ENCODE measurements at regions not wholly inside any gene's neighbourhood (a gene's known extent, or its start where the extent isn't known, plus 50 kb on each side); places are given as distances from the start of the nearest gene placed in this dataset.
"Not testable (repeated sequence)": the region's sequence is repeated elsewhere in the genome, so short reads cannot be mapped to it uniquely, and the experiment has no call there.

DNA sequence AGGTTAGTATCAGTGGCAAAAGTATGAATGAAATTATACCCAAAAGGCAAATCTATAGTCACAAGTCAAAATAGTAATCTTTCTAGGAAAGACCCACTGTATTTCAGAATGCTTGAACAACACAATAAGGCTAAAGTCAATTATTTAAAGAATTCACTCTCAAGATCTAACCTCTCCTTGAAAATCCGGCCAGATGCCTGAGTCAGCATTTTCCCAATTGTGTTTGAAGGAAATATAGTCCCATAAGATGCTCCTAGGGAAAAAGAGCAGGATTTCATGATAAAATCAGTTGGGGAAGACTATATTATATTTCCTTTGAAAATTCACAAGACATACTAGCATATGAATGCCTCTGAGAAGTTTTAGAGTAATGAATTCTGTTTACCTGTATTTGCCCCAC lies 1075.0 kb downstream of the GRM8 start:
- no peak for DNase-seq

DNA sequence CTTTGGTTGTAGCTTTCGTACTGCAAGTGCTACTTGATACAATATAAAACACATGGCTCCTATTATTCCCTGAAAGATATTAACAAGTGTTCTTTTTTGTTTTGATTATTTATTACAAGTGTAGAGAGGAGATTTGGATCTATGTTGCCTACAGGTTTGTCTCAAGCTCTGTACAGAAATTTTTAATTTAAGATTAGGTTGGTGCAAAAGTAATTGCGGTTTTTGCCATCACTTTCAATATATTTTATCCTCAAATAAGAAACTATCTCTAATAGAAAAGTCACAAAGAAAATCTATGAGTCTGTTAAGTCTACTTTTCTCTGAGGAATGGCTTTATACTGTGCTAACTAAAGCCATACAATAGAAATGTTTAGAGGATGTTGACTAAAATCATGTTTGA lies 1086.1 kb downstream of the GRM8 start:
- no peak for DNase-seq

DNA sequence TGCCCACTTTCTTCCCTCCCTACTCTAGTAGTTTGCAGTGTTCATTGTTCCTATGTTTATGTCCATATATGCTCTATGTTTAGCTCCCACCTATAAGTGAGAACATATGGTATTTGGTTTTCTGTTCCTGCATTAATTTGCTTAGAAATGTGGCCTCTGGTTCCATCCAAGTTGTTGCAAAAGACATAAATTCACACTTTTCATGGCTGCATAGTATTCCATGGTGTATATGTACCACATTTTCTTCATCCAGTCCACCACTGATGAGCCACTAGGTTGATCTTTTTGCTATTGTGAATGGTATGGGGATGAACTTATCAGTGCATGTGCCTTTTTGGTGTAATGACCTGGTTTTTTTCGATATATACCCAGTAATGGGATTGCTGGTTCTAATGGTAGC lies 1089.1 kb downstream of the GRM8 start:
- DNase-seq, result no peak

DNA sequence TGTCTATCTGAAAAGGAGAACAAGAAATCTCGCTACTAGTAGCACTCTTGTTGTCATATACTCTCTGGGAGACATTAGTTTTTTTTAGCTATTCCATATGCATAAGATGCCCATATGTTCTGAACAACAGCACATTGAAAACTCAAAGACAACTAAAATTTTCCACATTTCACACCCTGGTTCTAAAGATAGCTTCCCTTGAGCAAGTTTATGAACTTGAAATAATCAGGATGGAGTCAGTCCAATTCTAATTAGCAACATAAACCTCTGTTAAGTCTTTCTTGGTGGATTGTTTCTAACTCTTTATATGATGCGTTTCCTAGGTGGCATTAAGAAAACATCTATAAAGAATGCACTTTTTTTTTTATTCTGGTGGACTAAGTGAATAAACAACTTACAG lies 1095.3 kb downstream of the GRM8 start:
- no peak for DNase-seq

DNA sequence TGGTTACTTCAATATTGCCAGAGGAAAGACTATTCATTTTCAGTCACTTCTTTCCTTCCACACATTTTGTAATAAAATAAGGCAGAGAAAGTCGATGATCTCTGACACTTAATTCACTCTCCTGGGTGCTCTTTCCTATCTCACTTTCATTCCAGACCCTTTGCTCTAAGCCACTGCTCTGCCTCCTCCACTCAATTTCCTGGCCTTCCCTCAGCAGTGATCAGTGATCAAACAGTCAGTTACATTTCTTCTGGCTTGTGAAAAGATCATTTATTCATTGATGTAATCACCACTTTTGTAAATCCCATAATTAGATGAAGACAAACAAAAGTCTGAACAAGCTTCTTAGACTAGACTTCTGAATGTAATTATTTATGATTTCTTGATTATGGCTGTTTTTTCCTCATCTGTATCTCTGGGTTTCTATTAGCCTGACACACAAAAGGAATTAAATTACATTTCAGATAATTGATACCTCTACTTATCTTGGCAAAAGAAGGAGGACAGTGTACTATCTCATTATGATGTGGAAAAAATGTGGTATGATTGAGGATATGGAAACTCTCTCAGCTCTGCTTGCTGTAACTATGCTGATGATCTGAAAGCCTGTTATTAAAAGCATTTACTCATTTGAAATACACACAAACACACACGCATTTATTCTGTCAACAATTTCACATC lies 1102.3 kb downstream of the GRM8 start:
- no peak for DNase-seq

DNA sequence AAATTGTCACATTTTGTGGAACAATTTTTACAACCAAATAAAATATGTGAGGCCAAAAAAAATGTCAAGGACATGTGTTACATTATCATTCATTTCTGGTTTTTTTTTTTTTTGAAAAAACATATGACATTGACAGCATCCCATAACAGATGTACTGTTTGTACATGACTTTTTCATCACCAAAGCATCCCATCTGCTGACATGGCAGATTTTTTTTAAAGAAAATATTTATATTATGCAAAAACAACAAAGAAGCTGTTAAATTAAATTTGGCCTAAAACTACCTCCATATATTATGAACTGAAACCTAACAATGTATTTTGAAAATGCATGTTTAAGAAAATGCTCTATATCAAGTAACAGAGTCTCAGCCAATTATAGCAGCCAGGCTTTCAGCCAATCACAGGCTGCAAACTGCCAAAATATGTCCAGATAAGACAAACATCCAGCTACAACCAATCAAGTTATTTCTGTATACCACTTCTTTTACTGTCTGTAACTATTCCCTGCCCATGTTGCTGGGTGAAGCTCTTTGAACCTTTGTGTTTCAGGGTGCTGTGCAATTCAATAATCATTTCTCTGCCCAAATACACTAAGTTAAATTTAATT lies 1111.8 kb downstream of the GRM8 start:
- DNase-seq, result no peak

DNA sequence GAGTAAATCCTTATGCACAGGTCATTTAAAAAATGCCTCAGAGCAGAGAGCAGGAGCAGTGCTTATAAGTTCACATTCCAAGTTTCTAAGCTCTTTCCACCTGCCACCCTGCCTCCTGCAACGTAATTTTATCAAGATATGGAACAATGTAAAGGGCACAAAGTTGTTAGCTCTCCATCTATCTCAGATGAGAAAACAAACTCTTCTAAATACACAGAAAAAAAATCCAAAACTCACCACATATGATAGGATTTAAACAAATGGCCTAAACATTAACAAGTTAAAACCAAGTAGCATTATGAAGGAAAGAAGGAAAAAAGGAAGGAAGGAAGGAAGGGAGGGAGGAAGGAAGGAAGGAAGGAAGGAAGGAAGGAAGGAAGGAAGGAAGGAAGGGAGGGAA lies 1132.8 kb downstream of the GRM8 start:
- DNase-seq, result no peak

DNA sequence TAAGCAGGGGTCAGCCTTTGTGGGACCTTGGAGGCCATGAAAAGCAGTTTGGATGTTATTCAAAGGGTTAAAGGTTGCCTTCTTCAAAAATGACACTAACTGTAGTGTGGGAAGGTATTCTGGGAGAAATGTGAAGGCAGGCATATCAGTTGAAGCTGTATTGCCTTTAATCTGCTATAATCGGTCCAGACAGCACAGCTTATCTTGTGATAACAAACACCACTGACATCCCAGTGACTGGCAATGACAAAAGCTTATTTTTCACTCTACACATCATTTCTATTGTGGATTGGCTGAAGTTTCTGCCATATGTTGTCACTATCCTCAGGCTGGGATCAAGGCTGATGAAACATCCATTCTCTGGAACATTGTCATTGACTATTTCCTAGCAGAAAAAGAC lies 1149.2 kb downstream of the GRM8 start:
- DNase-seq, result no peak

DNA sequence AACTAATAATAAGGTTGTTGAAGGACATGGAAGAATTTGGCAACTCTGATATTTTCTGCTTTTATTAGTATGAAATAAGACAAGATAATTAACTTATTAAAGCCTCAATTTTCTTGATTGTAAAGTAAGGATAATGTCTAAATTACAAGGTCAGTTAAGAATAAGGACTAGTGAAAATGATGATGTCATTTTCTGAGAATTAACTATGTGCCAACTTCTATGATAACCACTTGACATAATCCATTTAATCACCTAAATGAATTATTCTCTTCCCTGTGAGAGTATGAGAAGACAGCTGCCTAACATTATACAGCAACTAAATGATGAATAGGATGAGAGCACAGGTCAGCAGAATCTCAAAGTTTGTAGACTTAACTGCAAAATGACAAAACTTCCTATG lies 1153.4 kb upstream of the POT1 start:
- no peak for DNase-seq

DNA sequence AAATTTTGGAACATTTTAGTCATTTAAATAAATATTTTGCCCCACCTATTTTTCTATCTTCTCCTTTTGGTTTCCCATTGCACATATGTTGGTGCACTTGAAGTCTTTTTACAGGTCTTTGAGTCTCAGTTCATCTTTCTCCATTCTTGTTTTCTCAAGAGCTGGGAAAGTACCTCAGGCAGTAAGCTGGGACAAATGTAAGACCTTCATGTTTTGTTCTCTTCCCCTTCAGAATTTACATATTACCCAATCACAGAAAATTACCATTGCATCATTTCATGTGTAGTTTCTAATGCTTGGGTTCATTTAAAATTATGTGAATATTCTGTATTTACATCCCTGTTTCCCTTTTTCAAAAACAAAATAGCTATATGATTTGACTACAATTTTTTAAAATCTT lies 1150.0 kb upstream of the POT1 start:
- no peak for DNase-seq

DNA sequence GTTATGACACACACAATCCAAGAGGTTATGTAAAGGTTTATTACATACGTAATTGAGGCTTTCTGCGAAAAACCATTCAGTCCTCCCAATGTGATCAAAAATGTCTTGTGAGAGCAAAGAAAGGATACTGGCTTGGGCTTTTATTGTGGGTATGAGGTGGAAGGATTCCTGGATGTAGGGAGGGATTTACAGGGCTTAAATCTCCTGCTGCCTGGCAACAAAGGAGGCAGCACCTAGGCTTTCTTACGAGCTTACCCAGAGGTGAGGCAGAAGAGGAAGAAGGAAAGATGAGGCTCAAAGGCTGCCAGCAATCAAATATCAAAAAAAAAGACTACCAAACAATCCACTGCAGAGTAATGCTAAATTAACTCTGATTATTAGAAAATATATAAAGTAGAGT lies 1149.5 kb upstream of the POT1 start:
- DNase-seq, result no peak

DNA sequence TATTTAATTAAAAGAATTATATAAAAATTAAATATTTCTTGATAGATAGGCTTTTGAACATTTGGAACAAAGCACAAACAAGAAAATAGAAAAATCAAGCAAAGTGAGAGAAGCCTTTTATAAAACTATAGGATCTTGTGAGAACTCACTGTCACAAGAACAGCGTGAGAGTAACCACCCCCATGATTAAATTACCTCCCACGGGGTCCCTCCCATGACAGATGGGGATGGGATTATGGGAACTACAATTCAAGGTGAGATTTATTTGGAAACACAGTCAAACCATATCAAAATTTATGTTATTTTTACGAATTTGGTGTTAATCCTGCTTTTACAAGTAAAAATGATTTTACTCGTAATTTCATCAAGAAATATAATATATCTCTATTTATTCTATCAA lies 1136.1 kb upstream of the POT1 start:
- DNase-seq, result no peak

DNA sequence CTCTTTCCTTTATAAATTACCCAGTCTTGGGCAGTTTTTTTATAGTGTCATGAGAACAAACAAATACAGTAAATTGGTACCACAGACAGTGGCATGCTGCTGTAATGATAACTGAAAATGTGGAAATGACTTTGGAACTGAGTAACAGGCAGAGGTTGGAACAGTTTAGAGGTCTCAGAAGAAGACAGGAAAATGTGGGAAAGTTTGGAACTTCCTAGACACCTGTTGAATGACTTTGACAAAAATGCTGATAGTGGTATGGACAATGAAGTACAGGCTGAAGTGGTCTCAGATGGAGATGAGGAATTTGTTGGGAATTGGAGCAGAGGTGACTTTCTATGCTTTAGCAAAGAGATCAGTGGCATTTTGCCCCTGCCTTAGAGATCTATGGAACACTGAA lies 1128.4 kb upstream of the POT1 start:
- no peak for DNase-seq

DNA sequence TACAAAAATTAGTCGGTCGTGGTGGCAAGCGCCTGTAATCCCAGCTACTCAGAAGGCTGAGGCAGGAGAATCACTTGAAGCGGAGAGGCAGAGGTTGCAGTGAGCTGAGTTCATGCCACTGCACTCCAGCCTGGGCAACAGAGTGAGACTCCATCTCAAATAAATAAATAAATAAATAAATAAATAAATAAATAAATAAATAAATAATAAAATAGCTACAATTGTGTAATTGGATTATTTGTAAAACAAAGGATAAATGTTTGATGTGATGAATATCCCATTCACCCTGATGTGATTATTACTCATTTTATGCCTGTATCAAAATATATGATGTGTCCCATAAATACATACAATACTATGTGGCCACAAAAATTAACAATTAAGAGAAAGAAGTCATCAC lies 1127.0 kb upstream of the POT1 start:
- DNase-seq, result not testable (repeated sequence)

DNA sequence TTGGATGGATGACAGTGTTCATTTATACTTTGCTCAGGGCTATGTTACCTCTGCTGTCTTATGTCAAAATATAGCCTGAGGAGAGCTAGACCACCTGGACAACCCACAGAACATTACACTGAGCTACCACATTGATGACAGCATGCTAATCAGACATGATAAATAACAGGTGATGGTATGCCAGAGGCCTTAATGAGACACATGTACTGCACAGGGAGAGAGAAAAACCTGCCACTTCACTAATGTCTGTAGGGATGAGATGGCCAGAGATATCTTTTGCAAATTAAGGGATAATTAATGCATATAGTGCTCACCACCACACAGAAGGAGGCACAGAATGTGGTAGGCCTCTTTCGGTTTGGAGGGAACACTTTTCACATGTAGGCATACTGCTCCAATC lies 1122.6 kb upstream of the POT1 start:
- no peak for DNase-seq

DNA sequence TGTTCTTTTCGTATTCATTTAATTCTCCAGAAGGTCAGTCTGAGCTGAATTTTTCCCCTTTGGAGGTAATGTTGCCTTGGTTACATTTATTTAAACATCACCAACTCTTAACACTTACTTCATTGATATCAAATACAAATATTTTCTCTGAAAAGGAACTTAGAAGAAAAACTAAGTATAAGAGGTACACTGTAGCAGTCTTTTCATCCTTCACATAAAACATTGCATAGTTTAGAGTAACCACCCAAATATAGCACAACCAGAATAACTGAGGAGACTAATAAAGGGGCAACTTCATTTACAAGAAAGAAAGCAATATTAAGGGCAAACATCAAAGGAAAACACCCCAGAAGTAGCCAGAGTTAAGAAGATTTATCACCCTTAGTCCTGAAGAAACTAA lies 1115.0 kb upstream of the POT1 start:
- DNase-seq, result no peak

DNA sequence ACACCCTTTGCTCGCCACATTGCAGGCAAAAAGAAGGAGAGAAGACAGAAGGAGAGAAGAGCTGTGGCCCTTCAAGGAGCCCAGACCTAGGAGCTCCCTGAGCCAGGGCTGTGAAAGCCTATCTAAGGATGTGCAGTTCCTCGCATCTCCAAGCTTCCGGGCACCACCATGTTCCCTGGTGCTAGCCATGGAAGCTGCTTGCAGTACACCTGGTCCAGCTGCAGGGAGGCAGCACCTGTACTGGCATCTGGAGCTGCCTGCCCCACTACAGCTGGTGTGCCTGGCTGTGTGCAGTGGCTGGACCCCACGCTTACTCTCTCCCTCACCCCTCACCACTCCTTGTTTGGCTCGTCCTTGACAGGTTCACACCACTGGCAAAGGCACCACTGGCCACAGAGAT lies 1111.8 kb upstream of the POT1 start:
- no peak for DNase-seq

DNA sequence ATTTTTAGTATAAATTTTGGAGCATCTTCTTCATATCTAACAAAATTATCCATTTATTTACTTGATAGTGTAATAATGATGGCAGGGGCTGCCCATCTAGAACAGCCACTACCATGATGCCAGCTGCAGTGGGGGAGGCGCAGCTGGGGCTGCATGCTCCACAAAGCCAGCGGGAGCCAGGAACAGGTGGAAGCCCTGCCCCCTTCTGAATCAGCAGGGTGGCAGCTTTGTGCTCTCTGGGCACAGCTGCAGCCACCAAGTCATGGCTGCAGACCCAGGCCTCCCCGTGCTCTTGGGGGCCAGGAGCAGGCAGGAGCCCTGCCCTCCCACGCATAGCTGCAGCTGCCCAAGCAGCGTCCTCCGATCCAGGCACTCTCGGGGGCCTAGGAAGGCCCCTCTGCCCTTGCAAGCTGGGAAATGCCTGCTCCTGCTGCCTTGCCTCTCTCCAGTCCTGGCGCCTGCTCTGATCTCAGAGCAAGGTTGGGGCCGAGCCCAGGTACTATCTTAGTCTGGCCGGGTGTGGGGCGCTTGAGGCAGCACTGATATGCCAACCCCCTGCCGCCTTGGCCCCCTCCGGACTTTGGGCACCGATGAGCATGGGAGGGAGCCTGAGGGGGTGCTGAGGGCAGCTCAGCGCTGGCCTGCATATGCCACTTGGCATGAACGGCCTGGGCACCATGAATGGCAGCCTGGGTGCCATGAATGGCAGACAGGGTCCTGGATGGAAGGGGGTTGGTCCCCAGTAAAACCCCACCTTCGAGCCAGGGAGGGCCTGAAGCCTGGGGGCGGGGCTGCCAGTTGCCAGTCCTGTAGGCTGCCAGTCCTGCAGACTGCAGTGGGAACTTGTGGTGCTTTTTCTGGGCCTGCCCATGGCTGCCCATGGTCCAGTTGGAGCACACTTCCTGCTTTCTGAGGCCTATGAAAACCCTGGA lies 1110.8 kb upstream of the POT1 start:
- no peak for DNase-seq

DNA sequence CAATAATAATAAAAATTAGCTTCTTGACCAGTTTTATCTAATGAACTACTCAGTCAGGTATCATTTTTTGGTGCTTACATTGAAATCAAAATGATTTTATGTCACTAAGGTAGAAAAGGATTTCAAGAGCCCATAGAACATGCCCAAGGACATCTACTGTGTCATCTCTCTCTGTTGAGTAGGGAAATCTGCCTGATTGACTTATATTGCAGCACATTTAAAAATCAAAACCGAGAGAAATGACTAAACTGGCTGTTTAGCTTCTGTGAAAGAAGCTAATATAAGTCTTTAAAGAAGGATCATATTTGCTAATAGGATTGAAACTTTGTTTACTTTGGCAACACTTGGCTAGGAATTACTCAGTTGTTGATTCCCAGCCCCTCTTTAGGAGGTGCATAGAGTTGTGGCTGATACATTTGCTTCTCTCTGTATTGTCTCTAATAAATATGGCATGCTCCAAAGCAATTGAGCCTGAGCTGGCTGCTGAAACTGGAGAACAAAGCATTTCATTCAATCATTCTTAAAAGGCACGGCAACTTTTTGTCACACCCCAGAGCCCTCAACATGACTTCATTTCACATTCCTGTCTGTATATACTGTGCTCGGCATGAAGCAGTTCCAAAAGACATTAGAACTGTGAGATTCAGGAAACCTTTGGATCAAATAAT lies 1096.9 kb upstream of the POT1 start:
- no peak for DNase-seq

DNA sequence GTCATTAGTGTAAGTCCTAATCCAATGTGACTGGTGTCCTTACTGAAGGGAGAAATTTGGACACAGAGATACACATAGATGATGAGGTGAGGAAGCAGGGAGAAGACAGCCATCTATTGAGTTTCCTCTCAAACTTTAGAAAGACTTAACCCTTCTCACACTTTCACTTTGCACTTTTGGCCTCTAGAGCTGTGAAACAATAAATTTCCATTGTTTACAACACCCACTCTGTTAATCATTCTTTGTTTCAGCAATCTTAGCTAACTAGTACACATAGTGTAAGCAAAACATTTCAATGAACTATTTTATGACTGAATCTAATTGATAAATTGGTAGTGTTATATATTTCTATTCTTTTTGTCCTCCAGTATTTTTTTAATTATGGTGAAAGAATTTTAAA lies 1092.8 kb upstream of the POT1 start:
- no peak for DNase-seq

DNA sequence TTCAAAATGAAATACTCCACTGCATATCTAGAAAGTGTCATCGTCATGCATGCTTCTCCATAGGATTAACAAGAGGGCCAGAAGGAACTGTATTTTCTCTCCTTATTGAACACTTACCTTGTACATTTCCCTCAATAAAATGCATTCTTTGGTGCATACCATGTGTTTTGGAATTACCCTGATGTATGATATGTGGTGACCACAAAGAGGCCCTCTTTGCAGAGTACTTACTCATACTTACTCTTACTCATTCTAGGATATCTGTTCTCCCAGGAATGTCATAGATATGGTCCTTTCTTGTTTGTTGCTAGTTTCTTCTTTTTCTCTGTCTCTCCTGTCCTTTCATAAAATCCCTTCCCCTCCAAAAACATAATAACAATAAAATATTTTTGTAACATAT lies 1087.1 kb upstream of the POT1 start:
- DNase-seq, result no peak

DNA sequence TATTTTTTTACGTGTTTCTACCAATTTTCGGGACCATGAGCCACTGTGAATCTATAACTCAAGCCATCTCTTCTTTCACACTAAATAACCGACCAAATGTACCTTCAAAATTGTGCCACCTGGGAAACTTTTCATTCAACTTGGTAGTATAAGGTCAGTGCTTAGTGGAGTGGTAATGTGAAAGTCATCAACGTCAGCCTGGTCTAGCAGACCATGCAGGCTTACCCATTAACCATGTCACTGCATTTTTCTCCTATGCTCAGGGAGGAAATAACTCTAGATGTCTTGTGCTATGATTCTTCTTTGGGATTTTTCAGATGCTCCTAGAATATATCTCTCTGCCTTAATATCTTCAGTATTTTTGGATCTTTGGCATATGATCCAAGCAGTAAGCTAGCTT lies 1075.4 kb upstream of the POT1 start:
- DNase-seq, result no peak

DNA sequence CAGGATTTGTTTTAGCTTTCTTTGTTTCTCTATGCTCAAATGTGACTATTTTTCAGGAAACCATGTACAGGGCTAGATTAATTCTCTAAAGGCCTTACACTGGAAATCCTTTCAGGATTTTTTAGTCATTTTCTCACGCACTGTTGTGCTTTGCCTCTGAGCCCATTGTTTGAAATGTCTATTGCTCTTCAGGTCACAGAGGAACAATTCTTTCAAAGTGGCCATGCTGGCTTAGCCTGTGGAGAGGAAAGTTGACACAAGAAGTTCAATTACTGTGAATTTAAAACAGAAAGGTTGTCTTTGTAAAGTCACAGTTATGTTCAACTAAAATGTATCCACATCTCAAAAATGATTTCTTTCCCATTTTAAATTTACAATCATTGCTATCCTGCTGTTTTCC lies 1071.7 kb upstream of the POT1 start:
- no peak for DNase-seq

DNA sequence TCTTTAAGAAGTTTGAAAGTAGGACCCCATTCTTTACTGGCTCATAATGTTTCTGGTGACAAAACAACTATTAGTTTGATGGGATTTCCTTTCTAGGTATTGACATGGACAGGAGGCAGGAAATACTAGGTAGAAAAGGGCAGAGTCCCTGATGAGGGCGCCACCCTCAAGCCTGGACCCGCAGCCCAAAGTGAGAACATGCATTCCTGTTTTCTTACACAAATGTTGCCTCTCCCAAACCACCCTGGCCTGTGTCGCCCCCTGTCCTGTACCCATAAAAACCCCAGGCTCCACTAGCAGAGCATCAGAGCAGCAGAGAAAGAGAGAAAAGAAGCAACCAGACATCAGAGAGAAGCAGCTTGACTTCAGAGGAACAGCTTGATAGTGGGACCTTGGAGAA lies 1055.2 kb upstream of the POT1 start:
- no peak for DNase-seq

Data from DMS 273 treated with DMSO at 0.1 percent for 48 hours (cell line).